Effector memory CD4-positive, alpha-beta T cell (primary cell): ENCODE measurements at regions not wholly inside any gene's neighbourhood (a gene's known extent, or its start where the extent isn't known, plus 50 kb on each side); places are given as distances from the start of the nearest gene placed in this dataset.

Experiments used
- DNase-seq, 3 donors: peaks; one replicate each; pipeline ENCODE4 v3.0.0-alpha.2; 2020
- H3K27ac ChIP-seq: 2 replicates; pipeline ENCODE4 v1.7.0; 2013; ENCODE audit warnings: mild to moderate bottlenecking, low read length, moderate library complexity; ENCODE audit not compliant: insufficient read depth, poor library complexity, severe bottlenecking
- H3K27me3 ChIP-seq: replicated peaks from 2 replicates; pipeline ENCODE4 v1.7.0; 2013; ENCODE audit warnings: mild to moderate bottlenecking, low read length; ENCODE audit not compliant: insufficient read depth, control insufficient read depth, poor library complexity, severe bottlenecking
- H3K36me3 ChIP-seq: 2 replicates; pipeline ENCODE4 v1.7.0; 2013; ENCODE audit warnings: mild to moderate bottlenecking, low read length, moderate library complexity; ENCODE audit not compliant: control insufficient read depth, insufficient read depth
- H3K4me1 ChIP-seq: 2 replicates; pipeline ENCODE4 v1.7.0; 2013; ENCODE audit warnings: low read length, mild to moderate bottlenecking; ENCODE audit not compliant: control insufficient read depth, insufficient read depth, poor library complexity, severe bottlenecking
- H3K4me3 ChIP-seq: 2 replicates; pipeline ENCODE4 v1.7.0; 2013; ENCODE audit warnings: low read length, low read depth, mild to moderate bottlenecking; ENCODE audit not compliant: insufficient read depth, poor library complexity, severe bottlenecking
- H3K9me3 ChIP-seq: 2 replicates; pipeline ENCODE4 v1.7.0; 2013; ENCODE audit warnings: mild to moderate bottlenecking, low read length, moderate library complexity; ENCODE audit not compliant: control insufficient read depth

- no peaks in the 10 kb centered on the region for H3K36me3 ChIP-seq
- H3K4me3 ChIP-seq, result no peak overlapping the region
- H3K4me1 ChIP-seq, result no peaks in the 10 kb centered on the region
- DNase-seq, result no peak
- peaks cover 3% of the 10 kb centered on the region for H3K9me3 ChIP-seq
- no peak overlapping the region for H3K27ac ChIP-seq
- no peaks in the 10 kb centered on the region for H3K27me3 ChIP-seq
Measured at GRCh38 chr11:116527180-116527991, 245.4 kb downstream of the BUD13 start.

- Histone ChIP-seq H3K27me3 (no peaks in the 10 kb centered on the region), H3K36me3 (no peaks in the 10 kb centered on the region), H3K4me3 (no peak overlapping the region), H3K9me3 (peaks cover 3% of the 10 kb centered on the region), H3K4me1 (no peaks in the 10 kb centered on the region), H3K27ac (no peak overlapping the region)
- DNase-seq, result no peak
Measured at GRCh38 chr11:116525961-116526495, 246.8 kb downstream of the BUD13 start.

DNA sequence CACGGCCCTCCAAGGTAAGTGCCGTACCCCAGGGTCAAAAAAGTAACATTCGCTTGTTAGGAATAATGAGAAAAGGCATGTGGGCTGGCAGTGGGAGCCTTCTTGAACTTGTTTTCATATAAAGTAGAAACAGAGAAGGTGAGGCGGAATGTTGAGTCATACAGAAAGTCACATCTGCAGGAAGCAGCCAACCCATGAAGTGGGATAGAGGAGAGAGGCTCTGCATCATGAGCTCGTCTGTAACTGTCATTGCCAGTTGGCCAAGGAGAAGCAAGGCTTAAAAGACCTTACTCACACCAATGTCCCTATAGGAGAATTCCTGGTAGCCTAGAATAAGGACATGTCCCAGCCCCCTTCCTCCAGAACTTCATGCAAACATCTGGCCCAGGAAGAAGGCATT lies 253.3 kb downstream of the BUD13 start:
- no peaks in the 10 kb centered on the region for H3K27me3 ChIP-seq
- H3K27ac ChIP-seq, result no peak overlapping the region
- H3K9me3 ChIP-seq, result no peaks in the 10 kb centered on the region
- no peaks in the 10 kb centered on the region for H3K4me1 ChIP-seq
- H3K4me3 ChIP-seq, result no peak overlapping the region
- H3K36me3 ChIP-seq, result no peaks in the 10 kb centered on the region
- DNase-seq, result no peak

DNA sequence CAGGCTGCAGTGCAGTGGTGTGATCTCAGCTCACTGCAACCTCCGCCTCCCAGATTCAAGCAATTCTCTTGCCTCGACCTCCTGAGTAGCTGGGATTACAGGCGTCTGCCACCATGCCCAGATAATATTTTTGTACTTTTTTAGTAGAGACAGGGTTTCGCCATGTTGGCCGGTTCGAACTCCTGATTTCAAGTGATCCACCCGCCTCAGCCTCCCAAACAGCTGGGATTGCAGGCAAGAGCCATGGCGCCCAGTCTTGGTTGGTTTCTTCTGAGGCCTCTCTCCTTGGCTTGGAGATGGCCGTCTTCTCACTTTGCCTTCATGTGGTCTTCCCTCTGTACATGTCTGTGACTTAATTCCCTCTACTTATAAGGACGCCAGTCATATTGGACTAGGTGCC lies 254.6 kb downstream of the BUD13 start:
- Histone ChIP-seq H3K27me3 (no peaks in the 10 kb centered on the region), H3K4me3 (no peak overlapping the region), H3K9me3 (no peaks in the 10 kb centered on the region), H3K27ac (no peak overlapping the region), H3K36me3 (no peaks in the 10 kb centered on the region), H3K4me1 (no peaks in the 10 kb centered on the region)
- DNase-seq, result no peak

- Histone ChIP-seq H3K4me1 (no peaks in the 10 kb centered on the region), H3K36me3 (no peaks in the 10 kb centered on the region), H3K27ac (no peak overlapping the region), H3K4me3 (no peak overlapping the region), H3K27me3 (no peaks in the 10 kb centered on the region), H3K9me3 (no peaks in the 10 kb centered on the region)
- DNase-seq, result no peak
Measured at GRCh38 chr11:116517584-116517983, 255.2 kb downstream of the BUD13 start.

DNA sequence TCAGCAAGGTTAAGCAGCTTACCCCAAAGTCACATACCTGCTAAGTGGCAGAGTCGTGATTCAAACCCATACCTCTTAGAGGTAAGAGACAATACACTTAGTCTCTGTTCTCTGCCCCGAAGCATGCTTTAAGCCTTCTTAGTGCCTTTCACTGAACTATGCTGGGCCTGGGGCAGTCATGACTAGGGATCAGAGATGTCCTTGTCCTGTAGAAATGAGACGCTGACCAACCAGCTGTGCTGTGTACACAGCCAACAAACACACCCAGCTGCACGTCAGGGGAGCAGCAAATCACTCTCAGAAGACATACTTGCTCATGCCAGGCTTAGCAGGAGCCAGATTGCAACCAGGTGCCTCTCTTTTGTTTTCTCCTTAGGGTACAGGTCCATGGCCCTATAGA lies 255.7 kb downstream of the BUD13 start:
- H3K27ac ChIP-seq, result no peak overlapping the region
- H3K4me1 ChIP-seq, result no peaks in the 10 kb centered on the region
- H3K36me3 ChIP-seq, result no peaks in the 10 kb centered on the region
- H3K27me3 ChIP-seq, result no peaks in the 10 kb centered on the region
- H3K9me3 ChIP-seq, result no peaks in the 10 kb centered on the region
- no peak overlapping the region for H3K4me3 ChIP-seq
- no peak for DNase-seq

DNA sequence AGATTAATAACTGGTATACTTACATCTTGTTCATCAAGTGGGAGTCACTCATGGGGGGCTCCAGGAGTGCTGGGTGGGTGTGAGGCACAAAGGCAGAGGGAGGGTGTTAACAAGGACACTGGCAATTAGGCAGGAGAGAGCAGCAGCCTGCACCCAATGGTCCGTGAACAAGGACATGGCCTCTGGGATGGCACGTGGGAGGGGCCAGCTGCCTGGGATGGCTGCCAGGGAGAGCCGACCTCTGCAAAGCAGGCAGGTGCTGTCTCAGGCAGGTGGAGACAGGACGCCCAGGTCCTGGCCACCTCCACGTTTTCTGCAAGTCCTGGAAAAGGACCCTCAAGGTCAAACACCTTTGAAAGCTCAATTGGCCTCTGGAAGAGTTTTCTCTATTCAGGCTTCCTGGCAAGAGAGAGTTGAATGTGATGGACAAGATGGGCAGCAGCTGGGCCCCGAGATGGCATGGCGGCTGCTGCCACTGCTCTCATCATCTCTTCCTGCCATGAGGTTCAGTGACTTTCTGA lies 257.1 kb downstream of the BUD13 start:
- H3K4me1 ChIP-seq, result no peaks in the 10 kb centered on the region
- H3K4me3 ChIP-seq, result no peak overlapping the region
- H3K9me3 ChIP-seq, result no peaks in the 10 kb centered on the region
- no peaks in the 10 kb centered on the region for H3K27me3 ChIP-seq
- no peaks in the 10 kb centered on the region for H3K36me3 ChIP-seq
- DNase-seq, result no peak
- no peak overlapping the region for H3K27ac ChIP-seq

DNA sequence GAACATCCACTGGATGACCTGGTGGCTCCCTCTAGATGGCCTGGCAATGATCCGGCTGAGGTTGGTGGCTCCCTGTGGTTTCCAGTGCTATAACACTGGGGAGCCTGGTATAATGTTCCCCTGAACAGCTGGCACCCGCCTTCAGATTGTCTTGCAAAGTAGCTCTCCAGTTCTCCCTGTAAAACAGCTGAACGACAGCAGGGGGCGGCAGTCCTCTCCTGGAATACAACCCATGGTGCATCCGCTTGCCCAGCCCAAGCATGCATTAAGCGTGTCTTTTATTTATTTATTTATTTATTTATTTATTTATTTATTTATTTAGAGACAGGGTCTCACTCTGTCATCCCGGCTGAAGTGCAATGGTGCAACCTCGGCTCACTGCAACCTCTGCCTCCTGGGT lies 258.9 kb downstream of the BUD13 start:
- DNase-seq, result no peak
- H3K27me3 ChIP-seq, result no peaks in the 10 kb centered on the region
- no peak overlapping the region for H3K4me3 ChIP-seq
- H3K36me3 ChIP-seq, result no peaks in the 10 kb centered on the region
- H3K9me3 ChIP-seq, result no peaks in the 10 kb centered on the region
- no peaks in the 10 kb centered on the region for H3K4me1 ChIP-seq
- no peak overlapping the region for H3K27ac ChIP-seq

- Histone ChIP-seq H3K4me1 (no peaks in the 10 kb centered on the region), H3K27me3 (no peaks in the 10 kb centered on the region), H3K36me3 (no peaks in the 10 kb centered on the region), H3K27ac (no peak overlapping the region), H3K4me3 (no peak overlapping the region), H3K9me3 (no peaks in the 10 kb centered on the region)
- no peak for DNase-seq
Measured at GRCh38 chr11:116513278-116513823, 259.4 kb downstream of the BUD13 start.

DNA sequence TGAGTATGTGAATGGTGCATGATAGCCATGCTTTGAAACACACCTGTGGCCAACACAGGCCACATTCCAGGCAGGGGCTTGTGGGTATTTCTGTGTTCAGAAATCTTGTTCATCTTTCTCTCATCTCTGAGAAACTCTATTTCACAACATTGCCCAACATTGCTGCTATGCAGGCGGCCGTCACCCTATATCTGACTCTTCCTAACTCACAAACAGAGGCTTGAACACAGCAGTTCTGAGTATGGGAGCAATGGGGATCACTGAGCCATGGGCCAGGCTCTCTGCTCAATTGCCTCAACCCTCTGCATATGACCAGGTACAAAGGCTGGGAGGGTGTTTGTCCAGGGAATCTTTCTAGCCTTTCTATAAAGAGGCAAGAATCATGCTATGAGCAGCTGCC lies 259.9 kb downstream of the BUD13 start:
- no peaks in the 10 kb centered on the region for H3K36me3 ChIP-seq
- no peak overlapping the region for H3K4me3 ChIP-seq
- DNase-seq, result no peak
- no peak overlapping the region for H3K27ac ChIP-seq
- no peaks in the 10 kb centered on the region for H3K4me1 ChIP-seq
- no peaks in the 10 kb centered on the region for H3K27me3 ChIP-seq
- no peaks in the 10 kb centered on the region for H3K9me3 ChIP-seq
